K562 (cell line): ENCODE measurements at regions not wholly inside any gene's neighbourhood (a gene's known extent, or its start where the extent isn't known, plus 50 kb on each side); places are given as distances from the start of the nearest gene placed in this dataset.

Source experiments
- MGA ChIP-seq: fragments of 450-650 bp; IDR thresholded peaks from 2 replicates; pipeline ENCODE4 v1.6.1; 2016; ENCODE audit warnings: mild to moderate bottlenecking, moderate library complexity
- PML ChIP-seq: IDR thresholded peaks from 2 replicates; pipeline ENCODE4 v1.6.1; 2012; ENCODE audit warnings: low read length, inconsistent platforms
- RFX5 ChIP-seq: IDR thresholded peaks from 2 replicates; pipeline ENCODE4 v1.6.1; 2011; ENCODE audit warnings: low read depth, mild to moderate bottlenecking, improper control_type of control experiment, low read length
- TARDBP ChIP-seq: fragments of 450-650 bp; IDR thresholded peaks from 2 replicates; pipeline ENCODE4 v1.6.1; 2016
- TEAD2 ChIP-seq: fragments of 450-650 bp; IDR thresholded peaks from 2 replicates; pipeline ENCODE4 v1.6.1; 2016; ENCODE audit warnings: missing genetic modification characterization, control low read depth, missing compliant biosample characterization
- ZNF830 ChIP-seq: fragments of 250-450 bp; sonication (Bioruptor Pico); IDR thresholded peaks from 2 replicates; pipeline ENCODE4 v1.5.0; 2021; ENCODE audit warnings: mild to moderate bottlenecking
- TF ChIP-seq, protein P1 (sequence below), 2 experiments: IDR thresholded peaks; 2 replicates each; pipeline ENCODE4 v1.6.1; 2012; ENCODE audit warnings: improper control_type of control experiment in 2 of 2, low read depth in 2 of 2, low read length in 2 of 2, borderline replicate concordance in 1 of 2

DNA sequence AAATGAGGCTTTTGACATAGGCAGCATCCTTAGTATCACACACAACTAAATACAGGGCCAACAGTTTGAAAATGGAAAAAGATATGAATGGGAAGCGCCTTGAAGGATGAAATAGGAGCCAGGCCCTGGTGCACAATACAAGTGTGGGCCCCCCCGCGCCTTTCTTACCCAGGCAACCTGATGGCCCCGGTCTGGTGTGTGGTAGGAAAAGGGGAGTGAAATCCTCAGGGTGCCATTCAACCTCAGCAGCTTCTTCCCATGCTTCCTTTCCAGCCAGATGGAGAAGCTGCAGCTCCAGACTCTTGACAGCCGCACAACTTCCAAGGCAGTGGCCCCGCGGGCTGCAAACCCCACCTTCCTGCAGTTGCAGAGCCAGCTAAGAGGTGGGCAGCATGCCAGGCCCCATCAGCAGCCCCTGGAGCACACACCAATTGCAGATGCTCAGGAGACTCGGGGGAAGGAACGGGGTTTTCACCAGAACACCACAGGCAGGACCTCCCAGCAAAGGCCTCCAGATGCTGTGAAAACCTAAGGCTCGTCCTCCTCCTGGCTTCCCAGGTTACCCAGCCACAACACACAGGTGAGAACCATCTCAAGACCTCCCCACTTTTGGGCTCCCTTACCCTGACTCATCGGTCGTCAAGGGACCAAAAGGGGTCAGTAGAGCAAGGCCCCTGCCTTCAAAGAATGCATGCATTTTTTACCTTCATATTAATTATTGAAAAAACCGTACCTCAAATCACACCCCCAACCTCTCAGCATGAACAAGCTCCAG is 101.6 kb downstream of the CPN2 start (continued):
- TF ChIP-seq ZNF830 (CRISPR knock-in tag) (no peak), TARDBP (no peak), PML (no peak), TEAD2 (tag) (no peak), RFX5 (no peak), MGA (no peak)
- TF ChIP-seq, protein P1, sequence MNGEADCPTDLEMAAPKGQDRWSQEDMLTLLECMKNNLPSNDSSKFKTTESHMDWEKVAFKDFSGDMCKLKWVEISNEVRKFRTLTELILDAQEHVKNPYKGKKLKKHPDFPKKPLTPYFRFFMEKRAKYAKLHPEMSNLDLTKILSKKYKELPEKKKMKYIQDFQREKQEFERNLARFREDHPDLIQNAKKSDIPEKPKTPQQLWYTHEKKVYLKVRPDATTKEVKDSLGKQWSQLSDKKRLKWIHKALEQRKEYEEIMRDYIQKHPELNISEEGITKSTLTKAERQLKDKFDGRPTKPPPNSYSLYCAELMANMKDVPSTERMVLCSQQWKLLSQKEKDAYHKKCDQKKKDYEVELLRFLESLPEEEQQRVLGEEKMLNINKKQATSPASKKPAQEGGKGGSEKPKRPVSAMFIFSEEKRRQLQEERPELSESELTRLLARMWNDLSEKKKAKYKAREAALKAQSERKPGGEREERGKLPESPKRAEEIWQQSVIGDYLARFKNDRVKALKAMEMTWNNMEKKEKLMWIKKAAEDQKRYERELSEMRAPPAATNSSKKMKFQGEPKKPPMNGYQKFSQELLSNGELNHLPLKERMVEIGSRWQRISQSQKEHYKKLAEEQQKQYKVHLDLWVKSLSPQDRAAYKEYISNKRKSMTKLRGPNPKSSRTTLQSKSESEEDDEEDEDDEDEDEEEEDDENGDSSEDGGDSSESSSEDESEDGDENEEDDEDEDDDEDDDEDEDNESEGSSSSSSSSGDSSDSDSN (IDR thresholded peaks at IDR 0.05; ENCODE audit: borderline replicate concordance in 1 of 2, low read depth in 2 of 2, low read length in 2 of 2) = no peak
